ENCODE measurements at regions not wholly inside any gene's neighbourhood (a gene's known extent, or its start where the extent isn't known, plus 50 kb on each side); places are given as distances from the start of the nearest gene placed in this dataset.

DNA sequence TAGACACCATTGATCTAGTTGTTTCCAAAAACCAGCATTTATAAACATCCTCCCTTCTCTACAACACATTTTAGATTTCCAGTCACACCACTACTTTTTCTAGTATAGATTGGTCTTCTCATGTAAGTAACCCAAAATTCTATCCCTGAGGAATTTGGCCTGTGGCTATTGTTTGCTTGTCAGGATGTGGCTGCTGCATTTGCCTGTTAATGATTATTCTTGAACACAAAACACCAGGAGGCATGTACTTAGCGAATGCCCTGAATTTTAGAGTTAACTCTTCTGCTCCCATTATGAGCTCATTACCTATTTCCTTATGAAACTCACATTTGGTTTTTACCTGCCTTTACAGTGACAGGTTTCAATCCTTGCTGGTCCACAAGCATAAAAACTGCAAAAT lies 102.0 kb upstream of the FSTL5 start:
- TF ChIP-seq POLR2A (IDR thresholded peaks at IDR 0.05): no peak
- TF ChIP-seq CTCF (IDR thresholded peaks at IDR 0.05): no peak

Data from uterus (tissue), 2 donors.